ENCODE measurements at regions not wholly inside any gene's neighbourhood (a gene's known extent, or its start where the extent isn't known, plus 50 kb on each side); places are given as distances from the start of the nearest gene placed in this dataset.

DNA sequence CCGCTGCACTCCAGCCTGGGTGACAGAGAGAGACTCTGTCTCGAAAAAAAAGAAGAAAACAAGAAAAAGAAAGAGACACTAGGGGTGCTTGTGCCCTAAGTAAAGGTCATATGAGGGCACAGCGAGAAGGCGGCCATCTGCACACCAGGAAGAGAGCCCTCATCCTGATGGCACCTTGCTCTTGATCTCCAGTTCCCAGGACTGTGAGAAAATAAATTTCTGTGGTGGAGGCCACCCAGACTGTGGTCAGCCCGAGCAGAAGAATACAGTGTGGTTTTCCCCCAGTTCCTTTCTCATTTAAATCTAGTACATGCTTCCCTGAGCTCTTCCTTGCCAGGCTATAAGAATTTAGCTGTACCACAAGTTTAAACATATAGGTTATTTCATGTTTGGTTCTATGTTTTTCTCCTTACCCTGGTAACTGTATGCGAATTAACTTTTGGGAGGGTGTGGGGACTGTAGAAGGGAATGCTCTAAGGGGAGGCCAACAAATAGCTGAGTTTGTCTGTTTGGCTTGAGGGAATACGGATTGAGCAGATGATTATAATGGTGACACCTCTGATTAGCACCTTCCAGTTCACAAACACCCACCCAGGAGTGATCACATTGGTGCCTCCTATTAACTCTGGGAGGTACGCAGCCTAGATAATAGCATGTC is 119.6 kb upstream of the ERRFI1 start:
- TF ChIP-seq POLR2AphosphoS5 (IDR thresholded peaks at IDR 0.05; ENCODE audit: low read depth) (no peak), CTCF (IDR thresholded peaks at IDR 0.05; ENCODE audit: insufficient read depth, low read length) (no peak), SPI1 (IDR thresholded peaks at IDR 0.05; ENCODE audit: borderline replicate concordance, low read depth) (no peak), REST (IDR thresholded peaks at IDR 0.05; ENCODE audit: insufficient replicate concordance, low read depth) (no peak)
